ENCODE measurements at regions not wholly inside any gene's neighbourhood (a gene's known extent, or its start where the extent isn't known, plus 50 kb on each side); places are given as distances from the start of the nearest gene placed in this dataset.

- Histone ChIP-seq H3K4me1 (no peaks in the 10 kb centered on the region), H3K4me3 (no peak overlapping the region), H3K27me3 (no peaks in the 10 kb centered on the region), H3K9me3 (no peaks in the 10 kb centered on the region), H3K27ac (no peak overlapping the region), H3K36me3 (no peaks in the 10 kb centered on the region)
- intact Hi-C loops (cut with DNase I), result no loop called here
- TF ChIP-seq POLR2A (IDR thresholded peaks at IDR 0.05) (no peak), POLR2AphosphoS5 (IDR thresholded peaks at IDR 0.05; ENCODE audit: insufficient read depth in 1 of 2, low read depth in 1 of 2) (no peak)
- TF ChIP-seq, protein P1, sequence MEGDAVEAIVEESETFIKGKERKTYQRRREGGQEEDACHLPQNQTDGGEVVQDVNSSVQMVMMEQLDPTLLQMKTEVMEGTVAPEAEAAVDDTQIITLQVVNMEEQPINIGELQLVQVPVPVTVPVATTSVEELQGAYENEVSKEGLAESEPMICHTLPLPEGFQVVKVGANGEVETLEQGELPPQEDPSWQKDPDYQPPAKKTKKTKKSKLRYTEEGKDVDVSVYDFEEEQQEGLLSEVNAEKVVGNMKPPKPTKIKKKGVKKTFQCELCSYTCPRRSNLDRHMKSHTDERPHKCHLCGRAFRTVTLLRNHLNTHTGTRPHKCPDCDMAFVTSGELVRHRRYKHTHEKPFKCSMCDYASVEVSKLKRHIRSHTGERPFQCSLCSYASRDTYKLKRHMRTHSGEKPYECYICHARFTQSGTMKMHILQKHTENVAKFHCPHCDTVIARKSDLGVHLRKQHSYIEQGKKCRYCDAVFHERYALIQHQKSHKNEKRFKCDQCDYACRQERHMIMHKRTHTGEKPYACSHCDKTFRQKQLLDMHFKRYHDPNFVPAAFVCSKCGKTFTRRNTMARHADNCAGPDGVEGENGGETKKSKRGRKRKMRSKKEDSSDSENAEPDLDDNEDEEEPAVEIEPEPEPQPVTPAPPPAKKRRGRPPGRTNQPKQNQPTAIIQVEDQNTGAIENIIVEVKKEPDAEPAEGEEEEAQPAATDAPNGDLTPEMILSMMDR (IDR thresholded peaks at IDR 0.05), result no peak
- DNase-seq (ENCODE audit: extremely low spot score in 2 of 2), result no peak
Observed at GRCh38 chr4:188811121-188811520, 671.9 kb downstream of the TRIML1 start.

DNA sequence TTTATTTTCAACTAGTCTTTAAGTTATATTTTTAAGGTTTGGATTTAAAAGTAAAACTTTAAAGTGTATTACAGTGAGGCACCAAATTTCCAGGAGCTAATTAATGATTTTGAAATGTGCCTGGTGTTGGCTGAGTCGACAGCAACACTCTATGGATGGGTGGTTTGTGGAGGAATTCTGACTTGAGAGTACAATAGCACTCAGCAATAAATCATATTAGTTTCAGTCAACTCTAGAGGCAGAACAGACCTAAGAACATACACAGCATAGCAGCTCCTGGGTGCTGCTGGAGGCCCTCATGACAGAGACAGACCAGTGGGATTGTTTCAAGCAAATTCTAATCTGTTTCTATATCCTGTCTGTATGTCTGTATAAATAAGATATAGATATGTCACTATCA lies 673.4 kb downstream of the TRIML1 start:
- no peaks in the 10 kb centered on the region for H3K9me3 ChIP-seq
- no peaks in the 10 kb centered on the region for H3K4me1 ChIP-seq
- no peaks in the 10 kb centered on the region for H3K36me3 ChIP-seq
- H3K4me3 ChIP-seq, result no peak overlapping the region
- intact Hi-C loops (cut with DNase I), result no loop called here
- DNase-seq (ENCODE audit: extremely low spot score in 2 of 2), result no peak
- H3K27me3 ChIP-seq, result no peaks in the 10 kb centered on the region
- no peak overlapping the region for H3K27ac ChIP-seq
- TF ChIP-seq POLR2AphosphoS5 (IDR thresholded peaks at IDR 0.05; ENCODE audit: insufficient read depth in 1 of 2, low read depth in 1 of 2), result no peak
- TF ChIP-seq POLR2A (IDR thresholded peaks at IDR 0.05), result no peak
- TF ChIP-seq, protein P1 (IDR thresholded peaks at IDR 0.05), result no peak

DNA sequence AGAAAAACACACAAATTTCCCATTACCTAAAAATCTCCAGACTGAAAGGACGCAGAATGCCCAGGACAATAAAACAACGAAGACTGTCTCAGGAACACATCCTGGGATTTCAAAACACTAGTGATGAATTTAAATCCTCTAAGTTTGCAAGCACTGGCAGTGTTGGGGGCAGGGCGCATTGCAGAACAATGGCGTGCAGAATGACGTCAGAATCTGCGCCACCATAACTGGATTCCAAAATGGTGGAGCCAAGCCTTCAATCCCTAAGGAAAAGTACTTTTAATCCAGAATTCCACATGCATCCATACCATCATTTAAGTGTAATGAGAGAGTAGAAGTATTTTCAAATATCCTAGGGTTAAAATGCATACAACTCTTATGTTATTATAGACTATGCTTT lies 679.1 kb downstream of the TRIML1 start:
- no peak for TF ChIP-seq POLR2AphosphoS5 (IDR thresholded peaks at IDR 0.05; ENCODE audit: insufficient read depth in 1 of 2, low read depth in 1 of 2)
- no peak for TF ChIP-seq POLR2A (IDR thresholded peaks at IDR 0.05)
- TF ChIP-seq, protein P1 (IDR thresholded peaks at IDR 0.05), result no peak
- Histone ChIP-seq H3K9me3 (no peaks in the 10 kb centered on the region), H3K27me3 (no peaks in the 10 kb centered on the region), H3K36me3 (no peaks in the 10 kb centered on the region), H3K4me1 (no peaks in the 10 kb centered on the region), H3K27ac (no peak overlapping the region), H3K4me3 (no peak overlapping the region)
- intact Hi-C loops (cut with DNase I), result no loop called here
- no peak for DNase-seq (ENCODE audit: extremely low spot score in 2 of 2)

DNA sequence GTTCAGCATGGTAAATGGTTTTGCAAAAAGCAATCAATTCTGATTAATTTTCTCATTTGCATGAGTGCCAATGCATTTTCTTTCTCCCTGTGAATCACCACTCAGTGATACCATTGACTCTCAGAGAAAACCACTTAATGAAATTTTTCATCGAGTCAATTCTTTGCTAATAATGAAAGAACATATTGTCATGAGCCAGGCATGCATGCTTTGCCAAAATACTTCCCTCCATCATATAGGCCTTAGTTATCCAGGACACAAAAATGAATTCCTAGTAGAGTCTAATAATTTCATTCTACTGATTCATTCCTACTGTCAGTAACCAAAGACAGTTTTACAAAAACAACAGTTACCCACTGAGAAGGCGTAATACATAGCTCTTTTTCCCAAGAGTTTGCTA lies 680.0 kb downstream of the TRIML1 start:
- intact Hi-C loops (cut with DNase I), result no loop called here
- H3K4me1 ChIP-seq, result no peaks in the 10 kb centered on the region
- H3K27ac ChIP-seq, result no peak overlapping the region
- H3K36me3 ChIP-seq, result no peaks in the 10 kb centered on the region
- H3K9me3 ChIP-seq, result no peaks in the 10 kb centered on the region
- H3K4me3 ChIP-seq, result no peak overlapping the region
- H3K27me3 ChIP-seq, result no peaks in the 10 kb centered on the region
- no peak for DNase-seq (ENCODE audit: extremely low spot score in 2 of 2)
- no peak for TF ChIP-seq POLR2A (IDR thresholded peaks at IDR 0.05)
- TF ChIP-seq, protein P1 (IDR thresholded peaks at IDR 0.05), result no peak
- TF ChIP-seq POLR2AphosphoS5 (IDR thresholded peaks at IDR 0.05; ENCODE audit: insufficient read depth in 1 of 2, low read depth in 1 of 2), result no peak

- intact Hi-C loops (cut with DNase I), result no loop called here
- H3K4me3 ChIP-seq, result no peak overlapping the region
- H3K27ac ChIP-seq, result no peak overlapping the region
- H3K4me1 ChIP-seq, result no peaks in the 10 kb centered on the region
- DNase-seq (ENCODE audit: extremely low spot score in 2 of 2), result no peak
- H3K27me3 ChIP-seq, result no peaks in the 10 kb centered on the region
- no peak for TF ChIP-seq POLR2AphosphoS5 (IDR thresholded peaks at IDR 0.05; ENCODE audit: insufficient read depth in 1 of 2, low read depth in 1 of 2)
- TF ChIP-seq POLR2A (IDR thresholded peaks at IDR 0.05), result no peak
- TF ChIP-seq, protein P1 (IDR thresholded peaks at IDR 0.05), result no peak
- no peaks in the 10 kb centered on the region for H3K9me3 ChIP-seq
- H3K36me3 ChIP-seq, result no peaks in the 10 kb centered on the region
Observed at GRCh38 chr4:188821500-188821899, 682.3 kb downstream of the TRIML1 start.
